ENCODE measurements at regions not wholly inside any gene's neighbourhood (a gene's known extent, or its start where the extent isn't known, plus 50 kb on each side); places are given as distances from the start of the nearest gene placed in this dataset.

DNA sequence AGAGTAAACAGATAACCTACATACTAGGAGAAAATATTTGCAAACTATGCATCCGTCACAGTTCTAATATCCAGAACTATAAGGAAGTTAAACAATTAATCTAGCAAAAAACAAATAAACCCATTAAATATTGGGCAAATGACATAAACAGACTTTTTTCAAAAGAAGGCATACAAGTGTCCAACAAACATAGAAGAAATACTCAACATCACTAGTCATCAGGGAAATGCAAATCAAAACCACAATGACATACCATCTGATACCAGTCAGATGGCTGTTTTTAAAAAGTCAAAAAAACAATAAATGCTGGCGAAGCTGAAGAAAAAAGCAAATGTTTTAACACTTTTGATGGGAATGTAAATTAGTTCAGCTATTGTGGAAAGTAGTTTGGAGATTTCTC, 1117.7 kb upstream of the MAP3K7 start:
- TF ChIP-seq, protein P1, sequence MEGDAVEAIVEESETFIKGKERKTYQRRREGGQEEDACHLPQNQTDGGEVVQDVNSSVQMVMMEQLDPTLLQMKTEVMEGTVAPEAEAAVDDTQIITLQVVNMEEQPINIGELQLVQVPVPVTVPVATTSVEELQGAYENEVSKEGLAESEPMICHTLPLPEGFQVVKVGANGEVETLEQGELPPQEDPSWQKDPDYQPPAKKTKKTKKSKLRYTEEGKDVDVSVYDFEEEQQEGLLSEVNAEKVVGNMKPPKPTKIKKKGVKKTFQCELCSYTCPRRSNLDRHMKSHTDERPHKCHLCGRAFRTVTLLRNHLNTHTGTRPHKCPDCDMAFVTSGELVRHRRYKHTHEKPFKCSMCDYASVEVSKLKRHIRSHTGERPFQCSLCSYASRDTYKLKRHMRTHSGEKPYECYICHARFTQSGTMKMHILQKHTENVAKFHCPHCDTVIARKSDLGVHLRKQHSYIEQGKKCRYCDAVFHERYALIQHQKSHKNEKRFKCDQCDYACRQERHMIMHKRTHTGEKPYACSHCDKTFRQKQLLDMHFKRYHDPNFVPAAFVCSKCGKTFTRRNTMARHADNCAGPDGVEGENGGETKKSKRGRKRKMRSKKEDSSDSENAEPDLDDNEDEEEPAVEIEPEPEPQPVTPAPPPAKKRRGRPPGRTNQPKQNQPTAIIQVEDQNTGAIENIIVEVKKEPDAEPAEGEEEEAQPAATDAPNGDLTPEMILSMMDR (IDR thresholded peaks at IDR 0.05; ENCODE audit: partially characterized antibody, unreplicated experiment) = no peak
- no peaks in the 10 kb centered on the region for H3K27me3 Mint-ChIP-seq (ENCODE audit: unreplicated experiment)
- no peaks in the 10 kb centered on the region for H3K36me3 Mint-ChIP-seq (ENCODE audit: unreplicated experiment)
- H3K9me3 Mint-ChIP-seq (ENCODE audit: unreplicated experiment) = no peaks in the 10 kb centered on the region
- no peak overlapping the region for H3K27ac Mint-ChIP-seq (ENCODE audit: unreplicated experiment)
- DNase-seq = no peak
- no peaks in the 10 kb centered on the region for H3K4me1 Mint-ChIP-seq (ENCODE audit: low read depth, unreplicated experiment)
- H3K4me3 Mint-ChIP-seq (ENCODE audit: unreplicated experiment) = no peak overlapping the region

DNA sequence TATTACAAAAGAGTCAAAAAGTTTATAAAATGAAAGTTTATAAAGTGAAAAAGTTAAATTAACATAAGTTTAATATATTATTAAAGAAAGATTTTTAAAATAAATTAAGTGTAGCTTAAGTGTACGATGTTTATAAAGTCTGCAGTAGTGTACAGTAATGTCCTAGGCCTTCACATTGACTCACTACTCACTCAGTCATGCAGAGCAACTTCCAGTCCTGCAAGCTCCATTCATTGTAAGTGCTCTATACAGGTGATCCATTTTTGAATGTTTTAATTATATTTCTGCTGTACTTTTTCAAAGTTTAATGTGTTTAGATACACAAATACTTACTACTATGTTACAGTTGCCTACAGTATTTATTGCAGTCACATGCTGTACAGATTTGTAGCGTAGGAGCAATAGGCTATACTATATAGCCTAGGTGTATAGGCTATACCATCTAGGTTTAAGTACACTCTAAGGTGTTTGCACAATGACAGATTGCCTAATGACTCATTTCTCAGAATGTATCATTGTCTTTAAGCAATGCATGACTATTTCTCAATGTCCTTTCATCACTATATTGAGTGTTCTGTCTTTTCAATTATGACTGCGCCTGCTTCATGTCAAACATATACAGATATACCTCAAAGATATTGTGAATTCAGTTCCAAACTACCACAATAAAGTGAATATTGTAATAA, 1110.3 kb upstream of the MAP3K7 start:
- Mint-ChIP-seq H3K27ac (ENCODE audit: unreplicated experiment) (no peak overlapping the region), H3K4me3 (ENCODE audit: unreplicated experiment) (no peak overlapping the region), H3K27me3 (ENCODE audit: unreplicated experiment) (no peaks in the 10 kb centered on the region), H3K36me3 (ENCODE audit: unreplicated experiment) (no peaks in the 10 kb centered on the region), H3K4me1 (ENCODE audit: low read depth, unreplicated experiment) (peaks cover 2% of the 10 kb centered on the region), H3K9me3 (ENCODE audit: unreplicated experiment) (no peaks in the 10 kb centered on the region)
- TF ChIP-seq, protein P1 (IDR thresholded peaks at IDR 0.05; ENCODE audit: partially characterized antibody, unreplicated experiment) = no peak
- DNase-seq = no peak

DNA sequence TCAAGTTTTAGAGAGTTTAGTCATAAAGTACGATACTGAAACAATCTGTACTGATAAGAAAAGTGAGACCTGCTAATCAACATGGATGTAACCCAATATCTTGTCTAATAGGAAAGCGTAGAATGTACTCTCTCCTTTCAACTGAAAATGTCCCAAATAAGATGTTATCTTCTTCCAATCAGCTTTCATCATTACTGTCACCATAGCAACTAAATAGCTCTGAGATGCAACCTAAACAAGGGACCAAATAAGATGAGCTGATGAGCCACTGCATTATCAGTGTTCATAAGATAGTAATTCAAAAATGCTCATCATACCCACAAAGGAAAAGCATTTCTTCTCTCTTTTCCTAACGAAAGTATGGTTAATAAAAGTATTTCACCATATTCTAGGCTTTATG, 1108.3 kb upstream of the MAP3K7 start:
- H3K9me3 Mint-ChIP-seq (ENCODE audit: unreplicated experiment) = no peaks in the 10 kb centered on the region
- no peak for DNase-seq

DNA sequence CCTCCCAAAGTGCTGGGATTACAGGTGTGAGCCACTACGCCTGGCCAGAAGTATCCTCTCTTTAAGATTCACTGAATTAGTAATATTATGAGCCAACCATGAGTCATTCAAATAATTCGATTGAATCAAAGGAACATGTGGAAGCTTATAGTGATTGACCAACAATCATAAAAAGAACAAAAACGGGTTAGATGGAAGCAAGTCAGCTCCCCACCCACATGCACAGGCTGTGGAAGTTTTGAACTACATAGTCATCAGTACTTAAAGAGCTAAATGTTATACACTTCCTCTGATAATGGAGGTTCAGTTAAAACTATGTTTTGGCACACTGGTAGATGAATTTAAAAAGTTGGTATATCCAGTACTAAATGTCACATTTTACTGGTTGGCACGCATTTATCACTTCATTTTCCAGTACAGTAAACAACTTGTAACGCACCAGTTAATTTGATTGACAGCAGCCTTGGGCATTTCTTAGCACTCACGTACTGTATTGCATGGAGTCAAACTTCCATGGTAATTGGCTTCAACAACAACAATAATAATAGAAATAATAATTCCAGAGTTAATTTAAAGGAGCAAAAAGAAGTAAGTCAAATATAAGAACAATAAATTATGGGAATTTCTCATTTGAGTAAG, 1107.3 kb upstream of the MAP3K7 start:
- no peaks in the 10 kb centered on the region for H3K9me3 Mint-ChIP-seq (ENCODE audit: unreplicated experiment)
- no peaks in the 10 kb centered on the region for H3K36me3 Mint-ChIP-seq (ENCODE audit: unreplicated experiment)
- no peak overlapping the region for H3K27ac Mint-ChIP-seq (ENCODE audit: unreplicated experiment)
- DNase-seq = no peak
- no peak overlapping the region for H3K4me3 Mint-ChIP-seq (ENCODE audit: unreplicated experiment)
- peaks cover 7% of the 10 kb centered on the region for H3K4me1 Mint-ChIP-seq (ENCODE audit: low read depth, unreplicated experiment)
- H3K27me3 Mint-ChIP-seq (ENCODE audit: unreplicated experiment) = no peaks in the 10 kb centered on the region
- TF ChIP-seq, protein P1 (IDR thresholded peaks at IDR 0.05; ENCODE audit: partially characterized antibody, unreplicated experiment) = no peak

More for the DNA sequence above, 1108.3 kb upstream of the MAP3K7 start:
- TF ChIP-seq, protein P1 (IDR thresholded peaks at IDR 0.05; ENCODE audit: partially characterized antibody, unreplicated experiment) = no peak
- H3K27ac Mint-ChIP-seq (ENCODE audit: unreplicated experiment) = no peak overlapping the region
- H3K36me3 Mint-ChIP-seq (ENCODE audit: unreplicated experiment) = no peaks in the 10 kb centered on the region
- peaks cover 4% of the 10 kb centered on the region for H3K4me1 Mint-ChIP-seq (ENCODE audit: low read depth, unreplicated experiment)
- no peaks in the 10 kb centered on the region for H3K27me3 Mint-ChIP-seq (ENCODE audit: unreplicated experiment)
- H3K4me3 Mint-ChIP-seq (ENCODE audit: unreplicated experiment) = no peak overlapping the region

DNA sequence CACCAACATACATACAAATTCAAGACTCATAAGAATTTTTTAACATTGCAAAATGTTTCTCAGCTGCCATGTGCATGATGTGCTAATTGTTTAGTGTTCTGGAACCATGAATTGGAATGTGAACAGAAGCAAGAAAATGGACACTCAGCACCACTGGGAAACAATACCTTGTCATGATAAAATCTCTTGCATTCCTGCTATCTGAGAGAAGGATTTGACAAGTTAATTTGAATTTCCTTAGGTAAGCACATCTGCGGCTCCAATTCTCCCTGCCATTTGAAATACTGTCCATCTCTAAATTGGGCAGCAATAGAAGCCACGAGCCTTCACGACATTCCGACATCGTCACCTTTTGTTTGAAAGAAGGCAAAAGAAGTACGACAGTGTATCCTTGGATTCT, 1104.6 kb upstream of the MAP3K7 start:
- no peak overlapping the region for H3K27ac Mint-ChIP-seq (ENCODE audit: unreplicated experiment)
- H3K4me3 Mint-ChIP-seq (ENCODE audit: unreplicated experiment) = no peak overlapping the region
- TF ChIP-seq, protein P1 (IDR thresholded peaks at IDR 0.05; ENCODE audit: partially characterized antibody, unreplicated experiment) = no peak
- no peaks in the 10 kb centered on the region for H3K36me3 Mint-ChIP-seq (ENCODE audit: unreplicated experiment)
- no peaks in the 10 kb centered on the region for H3K27me3 Mint-ChIP-seq (ENCODE audit: unreplicated experiment)
- DNase-seq = no peak
- H3K9me3 Mint-ChIP-seq (ENCODE audit: unreplicated experiment) = no peaks in the 10 kb centered on the region
- peaks cover 7% of the 10 kb centered on the region for H3K4me1 Mint-ChIP-seq (ENCODE audit: low read depth, unreplicated experiment)

Measured in glutamatergic neuron (in vitro differentiated cells).